ENCODE measurements at regions not wholly inside any gene's neighbourhood (a gene's known extent, or its start where the extent isn't known, plus 50 kb on each side); places are given as distances from the start of the nearest gene placed in this dataset.

DNA sequence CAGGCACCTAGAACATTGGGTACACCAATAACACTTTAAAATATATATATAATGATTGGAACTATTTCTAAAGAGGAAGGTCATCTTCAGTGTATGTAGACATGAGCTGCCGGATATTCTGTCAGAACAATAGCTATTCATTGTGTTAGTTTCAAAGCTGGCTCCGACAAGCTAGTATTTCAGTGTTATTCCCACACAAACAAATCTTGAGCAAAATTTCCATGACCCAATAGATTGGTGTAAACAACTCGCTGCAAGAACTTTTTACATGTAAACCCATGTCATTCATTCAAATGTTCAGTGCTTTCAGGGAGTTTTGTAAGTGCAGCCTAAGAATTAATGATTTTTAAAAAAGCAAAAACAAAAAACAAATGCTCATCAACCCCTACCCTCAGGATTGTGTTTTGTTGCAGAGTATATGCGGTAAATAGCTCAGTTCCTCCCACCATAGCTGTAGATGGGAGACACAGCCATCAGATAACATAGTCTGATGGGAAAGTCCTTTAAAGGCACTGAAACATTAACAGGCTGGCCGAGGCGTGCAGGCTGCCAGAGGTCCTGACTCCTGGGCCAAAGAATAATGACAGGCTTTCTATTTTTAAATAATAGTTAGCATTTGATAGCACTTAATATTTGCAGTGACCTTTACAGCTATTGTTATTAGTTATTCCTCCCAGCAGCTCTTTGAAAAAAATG lies 150.3 kb upstream of the ARHGAP5 start:
- TF ChIP-seq, protein P1, sequence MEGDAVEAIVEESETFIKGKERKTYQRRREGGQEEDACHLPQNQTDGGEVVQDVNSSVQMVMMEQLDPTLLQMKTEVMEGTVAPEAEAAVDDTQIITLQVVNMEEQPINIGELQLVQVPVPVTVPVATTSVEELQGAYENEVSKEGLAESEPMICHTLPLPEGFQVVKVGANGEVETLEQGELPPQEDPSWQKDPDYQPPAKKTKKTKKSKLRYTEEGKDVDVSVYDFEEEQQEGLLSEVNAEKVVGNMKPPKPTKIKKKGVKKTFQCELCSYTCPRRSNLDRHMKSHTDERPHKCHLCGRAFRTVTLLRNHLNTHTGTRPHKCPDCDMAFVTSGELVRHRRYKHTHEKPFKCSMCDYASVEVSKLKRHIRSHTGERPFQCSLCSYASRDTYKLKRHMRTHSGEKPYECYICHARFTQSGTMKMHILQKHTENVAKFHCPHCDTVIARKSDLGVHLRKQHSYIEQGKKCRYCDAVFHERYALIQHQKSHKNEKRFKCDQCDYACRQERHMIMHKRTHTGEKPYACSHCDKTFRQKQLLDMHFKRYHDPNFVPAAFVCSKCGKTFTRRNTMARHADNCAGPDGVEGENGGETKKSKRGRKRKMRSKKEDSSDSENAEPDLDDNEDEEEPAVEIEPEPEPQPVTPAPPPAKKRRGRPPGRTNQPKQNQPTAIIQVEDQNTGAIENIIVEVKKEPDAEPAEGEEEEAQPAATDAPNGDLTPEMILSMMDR (IDR thresholded peaks at IDR 0.05; ENCODE audit: insufficient read depth, low read length, missing control alignments): no peak
- POLR2A ChIA-PET: interaction anchor here (0.8 kb wide), 1 partner anchor 8 kb away, joined by 4 read pairs; no protein-coding TSS in a partner anchor
- CTCF ChIA-PET: interaction anchor here (0.7 to 4.1 kb wide), 21 partner anchors 8 to 633 kb away, joined by 3 to 21 read pairs (median 4); no protein-coding TSS in a partner anchor
- no peak for DNase-seq (ENCODE audit: low read depth, low spot score)
- H3K4me3 ChIP-seq (ENCODE audit: low read depth, low read length): no peak overlapping the region

DNA sequence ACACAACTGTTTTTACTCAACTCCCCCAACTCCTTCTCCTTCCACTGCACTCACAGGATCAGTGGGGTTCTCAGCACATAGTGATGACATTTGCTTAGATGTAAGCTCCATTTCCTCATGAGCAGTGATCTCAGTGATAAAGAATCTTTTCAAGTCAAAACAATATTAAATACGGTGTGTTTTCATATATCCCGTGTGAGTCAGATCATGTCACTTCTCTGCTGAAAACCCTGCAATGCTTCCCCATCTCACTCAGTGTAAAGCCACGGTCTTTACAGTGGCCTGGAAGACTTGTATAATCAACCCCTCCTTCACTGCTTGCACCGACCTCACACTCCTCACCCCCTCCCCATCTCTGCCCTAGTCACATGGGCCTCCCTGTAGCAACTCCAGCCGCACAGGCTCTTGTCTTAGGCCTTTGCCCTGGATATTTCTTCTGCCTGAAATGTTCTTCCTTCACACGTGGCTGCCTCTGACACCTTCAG lies 149.7 kb upstream of the ARHGAP5 start:
- DNase-seq (ENCODE audit: low read depth, low spot score): peak; percentile 91
- TF ChIP-seq, protein P1 (IDR thresholded peaks at IDR 0.05; ENCODE audit: insufficient read depth, low read length, missing control alignments): no peak
- H3K4me3 ChIP-seq (ENCODE audit: low read depth, low read length): no peak overlapping the region
- CTCF ChIA-PET: interaction anchor here (0.7 to 4.1 kb wide), 16 partner anchors 10 to 633 kb away, joined by 3 to 21 read pairs (median 6); no protein-coding TSS in a partner anchor
- POLR2A ChIA-PET: no interaction called here

DNA sequence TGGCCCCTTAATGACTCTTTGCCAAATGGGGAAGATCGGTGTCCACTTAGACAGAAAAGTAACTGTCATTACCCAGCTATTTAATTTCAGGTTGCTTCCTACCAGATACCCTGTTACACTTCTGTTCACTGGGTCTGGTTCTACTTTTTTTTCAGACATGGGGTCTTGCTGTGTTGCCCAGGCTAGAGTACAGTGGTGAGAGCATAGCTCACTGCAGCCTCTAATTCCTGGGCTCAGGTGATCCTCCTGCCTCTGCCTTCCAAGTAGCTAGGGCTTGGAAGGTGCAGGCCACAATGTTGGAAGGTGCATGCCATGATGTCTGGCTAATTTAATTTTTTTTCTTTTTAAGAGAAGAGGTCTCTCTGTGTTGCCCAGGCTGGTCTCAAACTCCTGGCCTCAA lies 147.0 kb upstream of the ARHGAP5 start:
- TF ChIP-seq, protein P1 (IDR thresholded peaks at IDR 0.05; ENCODE audit: insufficient read depth, low read length, missing control alignments): no peak
- ChIA-PET POLR2A (interaction anchor here (0.6 kb wide), 1 partner anchor 825 kb away, joined by 3 read pairs; no protein-coding TSS in a partner anchor), CTCF (interaction anchor here (1.7 to 1.8 kb wide), 2 partner anchors 10 to 325 kb away, joined by 4 to 5 read pairs; no protein-coding TSS in a partner anchor)
- DNase-seq (ENCODE audit: low read depth, low spot score): no peak
- H3K4me3 ChIP-seq (ENCODE audit: low read depth, low read length): no peak overlapping the region

DNA sequence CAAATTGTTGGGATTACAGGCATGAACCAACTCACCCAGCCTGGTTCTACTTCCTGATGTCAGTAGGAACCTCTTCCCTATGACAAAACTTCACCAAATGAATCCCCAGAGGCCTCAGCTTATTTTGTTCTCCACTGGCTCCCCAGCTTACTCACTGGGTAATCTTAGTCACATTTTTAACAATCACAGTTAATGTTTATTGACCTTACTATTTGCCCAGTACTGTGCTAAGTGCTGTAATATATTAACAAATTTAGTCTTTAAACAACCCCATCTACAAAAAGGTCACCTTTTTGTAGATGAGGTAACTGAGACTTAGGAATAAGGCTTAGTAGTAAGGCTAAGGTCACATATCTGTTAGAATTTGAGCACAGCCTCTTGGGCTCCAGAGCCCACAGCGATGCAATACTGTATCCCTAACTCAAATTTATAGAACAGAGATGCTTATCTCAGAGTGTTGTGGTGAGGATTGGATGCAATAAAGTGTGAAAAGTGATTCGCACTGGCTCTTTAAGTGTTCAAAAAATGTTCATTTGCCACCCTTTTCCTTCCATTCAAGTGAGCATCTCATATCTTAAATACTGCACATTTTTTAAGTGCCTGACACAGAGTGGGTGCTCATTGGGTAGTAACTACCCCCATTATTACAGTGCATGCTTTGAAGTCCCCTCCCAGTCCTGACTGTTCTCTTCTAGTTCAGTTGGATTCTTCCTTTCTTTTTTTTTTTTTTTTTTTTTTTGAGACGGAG lies 146.4 kb upstream of the ARHGAP5 start:
- DNase-seq (ENCODE audit: low read depth, low spot score): no peak
- TF ChIP-seq, protein P1 (IDR thresholded peaks at IDR 0.05; ENCODE audit: insufficient read depth, low read length, missing control alignments): no peak
- POLR2A ChIA-PET: interaction anchor here (0.6 kb wide), 1 partner anchor 600 kb away, joined by 3 read pairs; no protein-coding TSS in a partner anchor
- CTCF ChIA-PET: interaction anchor here (1.7 to 1.8 kb wide), 2 partner anchors 11 to 324 kb away, joined by 4 to 5 read pairs; no protein-coding TSS in a partner anchor
- H3K4me3 ChIP-seq (ENCODE audit: low read depth, low read length): no peak overlapping the region

DNA sequence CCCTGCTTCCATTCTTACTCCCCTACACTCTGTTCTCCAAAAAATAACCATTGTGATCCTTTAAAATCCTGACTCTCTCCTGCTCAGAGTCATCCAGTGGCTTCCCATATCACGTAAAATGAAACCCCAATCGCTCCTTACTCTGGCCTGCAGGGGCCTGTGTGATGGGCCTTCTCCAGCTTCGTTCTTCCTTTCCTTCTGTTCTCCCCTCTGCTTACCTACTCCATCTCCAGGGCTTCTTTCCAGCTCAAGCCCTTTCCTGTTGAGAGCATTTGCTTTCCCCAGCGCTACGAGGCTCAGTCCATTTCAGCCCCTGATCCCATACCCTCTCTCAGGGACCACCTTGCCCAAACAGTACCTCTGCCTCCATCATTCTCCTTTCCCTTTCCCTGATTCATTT lies 144.4 kb upstream of the ARHGAP5 start:
- no peak overlapping the region for H3K4me3 ChIP-seq (ENCODE audit: low read depth, low read length)
- TF ChIP-seq, protein P1 (IDR thresholded peaks at IDR 0.05; ENCODE audit: insufficient read depth, low read length, missing control alignments): no peak
- ChIA-PET CTCF (no interaction called here), POLR2A (no interaction called here)
- no peak for DNase-seq (ENCODE audit: low read depth, low spot score)

DNA sequence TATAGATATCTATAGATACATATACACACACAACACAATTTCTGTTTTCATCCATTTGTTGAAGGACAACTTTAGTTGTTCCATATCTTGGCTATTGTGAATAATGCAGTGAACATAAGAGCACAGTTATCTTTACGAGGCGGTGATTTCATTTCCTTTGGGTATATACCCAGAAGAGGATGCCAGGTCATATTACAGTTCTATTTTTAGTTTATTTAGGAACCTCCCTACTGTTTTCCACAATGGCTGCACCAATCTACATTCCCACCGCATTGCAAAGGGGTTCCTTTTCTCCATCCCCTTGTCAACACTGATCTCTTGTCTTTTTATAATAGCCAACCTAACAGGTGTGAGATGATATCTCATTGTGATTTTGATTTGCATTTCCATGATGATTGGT lies 143.4 kb upstream of the ARHGAP5 start:
- CTCF ChIA-PET: interaction anchor here (1.1 to 5.4 kb wide), 5 partner anchors 16 to 626 kb away, joined by 3 to 60 read pairs (median 6); no protein-coding TSS in a partner anchor
- no peak overlapping the region for H3K4me3 ChIP-seq (ENCODE audit: low read depth, low read length)
- POLR2A ChIA-PET: no interaction called here
- no peak for DNase-seq (ENCODE audit: low read depth, low spot score)
- TF ChIP-seq, protein P1 (IDR thresholded peaks at IDR 0.05; ENCODE audit: insufficient read depth, low read length, missing control alignments): no peak
